GM10248 (cell line): ENCODE measurements at regions not wholly inside any gene's neighbourhood (a gene's known extent, or its start where the extent isn't known, plus 50 kb on each side); places are given as distances from the start of the nearest gene placed in this dataset.

Experiments
- CTCF ChIA-PET: fragments of 300-600 bp; sonication (Branson Sonifier 250); formaldehyde crosslinking; extraction: SDS; loops from one replicate; lab custom pipeline; 2021; ENCODE audit warnings: antibody characterized with exemption; lab: Yijun Ruan, JAX
- POLR2A ChIA-PET: fragments of 350-650 bp; sonication (Branson Sonifier 250); formaldehyde crosslinking; extraction: SDS; loops from one replicate; lab custom pipeline; 2020; ENCODE audit warnings: antibody characterized with exemption; lab: Yijun Ruan, JAX
- DNase-seq: peaks from one replicate; pipeline ENCODE4 v3.0.0; 2012; ENCODE audit errors: extremely low spot score
- TF ChIP-seq, protein P1 (sequence below): IDR thresholded peaks from 2 replicates; pipeline ENCODE4 v1.5.1; 2012; ENCODE audit warnings: mild to moderate bottlenecking, low read depth; ENCODE audit errors: extremely low read depth, missing control alignments, control extremely low read depth

- no peak for DNase-seq
- ChIA-PET CTCF (no interaction called here), POLR2A (no interaction called here)
- TF ChIP-seq, protein P1, sequence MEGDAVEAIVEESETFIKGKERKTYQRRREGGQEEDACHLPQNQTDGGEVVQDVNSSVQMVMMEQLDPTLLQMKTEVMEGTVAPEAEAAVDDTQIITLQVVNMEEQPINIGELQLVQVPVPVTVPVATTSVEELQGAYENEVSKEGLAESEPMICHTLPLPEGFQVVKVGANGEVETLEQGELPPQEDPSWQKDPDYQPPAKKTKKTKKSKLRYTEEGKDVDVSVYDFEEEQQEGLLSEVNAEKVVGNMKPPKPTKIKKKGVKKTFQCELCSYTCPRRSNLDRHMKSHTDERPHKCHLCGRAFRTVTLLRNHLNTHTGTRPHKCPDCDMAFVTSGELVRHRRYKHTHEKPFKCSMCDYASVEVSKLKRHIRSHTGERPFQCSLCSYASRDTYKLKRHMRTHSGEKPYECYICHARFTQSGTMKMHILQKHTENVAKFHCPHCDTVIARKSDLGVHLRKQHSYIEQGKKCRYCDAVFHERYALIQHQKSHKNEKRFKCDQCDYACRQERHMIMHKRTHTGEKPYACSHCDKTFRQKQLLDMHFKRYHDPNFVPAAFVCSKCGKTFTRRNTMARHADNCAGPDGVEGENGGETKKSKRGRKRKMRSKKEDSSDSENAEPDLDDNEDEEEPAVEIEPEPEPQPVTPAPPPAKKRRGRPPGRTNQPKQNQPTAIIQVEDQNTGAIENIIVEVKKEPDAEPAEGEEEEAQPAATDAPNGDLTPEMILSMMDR, result no peak
These were observed 275.4 kb upstream of the MAOA start for GRCh38 chrX:43380704-43381103.

GRCh38 chrX:43386875-43387274, 269.2 kb upstream of the MAOA start:
- ChIA-PET CTCF (no interaction called here), POLR2A (no interaction called here)
- TF ChIP-seq, protein P1, result no peak
- DNase-seq, result no peak

GRCh38 chrX:43405191-43405590, 250.9 kb upstream of the MAOA start:
- TF ChIP-seq, protein P1, result no peak
- ChIA-PET POLR2A (no interaction called here), CTCF (no interaction called here)
- DNase-seq, result no peak

GRCh38 chrX:43423876-43424275, 232.2 kb upstream of the MAOA start:
- TF ChIP-seq, protein P1, result no peak
- POLR2A ChIA-PET, result no interaction called here
- DNase-seq, result no peak
- CTCF ChIA-PET, result no interaction called here

DNA sequence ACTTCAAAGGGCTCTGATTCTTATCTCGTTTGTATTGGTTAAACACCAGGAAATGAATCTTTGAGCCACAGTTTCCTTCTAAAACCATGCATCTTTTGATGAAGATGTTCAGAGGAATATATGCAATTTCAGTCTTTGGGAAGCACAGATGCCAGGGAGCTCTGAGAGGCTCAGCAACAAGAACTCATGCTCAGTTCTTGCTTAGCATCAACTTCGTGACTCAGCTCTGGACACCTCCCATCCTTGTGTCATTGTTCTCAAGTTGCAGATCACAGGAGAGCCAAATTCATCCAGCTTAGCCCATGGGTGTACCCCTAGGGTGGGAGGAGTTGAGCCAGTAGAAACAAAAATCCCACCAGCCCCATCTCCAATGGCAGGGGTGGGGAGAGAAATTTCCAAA, 219.6 kb upstream of the MAOA start:
- TF ChIP-seq, protein P1, result no peak
- POLR2A ChIA-PET, result no interaction called here
- DNase-seq, result no peak
- CTCF ChIA-PET, result no interaction called here

GRCh38 chrX:43446752-43447151, 209.3 kb upstream of the MAOA start:
- ChIA-PET POLR2A (no interaction called here), CTCF (no interaction called here)
- TF ChIP-seq, protein P1, result no peak
- no peak for DNase-seq

GRCh38 chrX:43448688-43449087, 207.4 kb upstream of the MAOA start:
- TF ChIP-seq, protein P1, result no peak
- POLR2A ChIA-PET, result no interaction called here
- CTCF ChIA-PET, result no interaction called here
- no peak for DNase-seq
